Mammary epithelial cell (primary cell): ENCODE measurements at regions not wholly inside any gene's neighbourhood (a gene's known extent, or its start where the extent isn't known, plus 50 kb on each side); places are given as distances from the start of the nearest gene placed in this dataset.

Source experiments
- CTCF ChIP-seq, 2 donors: IDR thresholded peaks in 1 of 2; conservative IDR thresholded peaks in 1 of 2; 2 replicates each; pipeline ENCODE4 v1.5.1; 2011 to 2012; ENCODE audit warnings: inconsistent platforms in 2 of 2, low read length in 2 of 2, mild to moderate bottlenecking in 2 of 2, control low read depth in 1 of 2, low read depth in 1 of 2; ENCODE audit not compliant: insufficient read depth in 1 of 2; ENCODE audit errors: extremely low read depth in 1 of 2
- EZH2 ChIP-seq: IDR thresholded peaks from 2 replicates; pipeline ENCODE4 v1.6.1; 2012; ENCODE audit warnings: low read length, inconsistent platforms, borderline replicate concordance

DNA sequence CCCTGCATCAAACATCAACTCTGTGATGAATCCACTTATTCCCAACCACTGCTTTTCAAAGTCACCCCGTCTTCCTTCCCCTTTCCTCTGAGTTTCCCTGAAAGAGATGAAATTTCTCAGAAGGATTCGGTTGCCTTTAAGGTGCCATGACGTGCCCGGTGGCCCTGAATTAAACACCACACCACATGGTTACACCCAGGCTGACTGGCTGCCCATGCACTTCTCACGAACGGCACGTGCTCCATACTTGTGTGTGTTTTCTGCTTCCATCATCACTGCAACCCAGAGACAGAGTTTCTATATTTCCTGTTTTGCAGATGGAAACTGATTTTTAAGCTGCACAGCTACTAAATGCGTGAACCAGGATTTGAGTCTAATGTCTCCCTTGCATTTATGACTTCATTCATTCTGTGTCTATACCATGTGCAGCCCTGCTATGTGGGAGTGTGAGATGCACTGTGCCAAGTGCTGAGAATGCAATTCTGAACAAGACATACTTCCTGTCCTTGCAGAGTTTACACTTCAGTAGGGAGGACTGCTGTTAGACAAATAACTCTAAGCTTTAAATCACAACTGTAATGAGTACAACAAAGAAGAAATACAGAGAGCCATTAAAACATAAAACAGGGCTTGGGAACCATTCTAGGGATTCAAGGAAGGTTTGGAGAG is 162.9 kb downstream of the NXNL2 start:
- TF ChIP-seq CTCF (conservative IDR thresholded peaks at IDR 0.05 in 1 of 2, IDR thresholded peaks at IDR 0.05 in 1 of 2; ENCODE audit: extremely low read depth in 1 of 2, insufficient read depth in 1 of 2, low read depth in 1 of 2, low read length in 2 of 2) = no peak
- no peak for TF ChIP-seq EZH2
